HEK293 (cell line): ENCODE measurements at regions not wholly inside any gene's neighbourhood (a gene's known extent, or its start where the extent isn't known, plus 50 kb on each side); places are given as distances from the start of the nearest gene placed in this dataset.

ENCODE experiments used
- CTCF ChIA-PET: fragments of 350-600 bp; formaldehyde crosslinking; extraction: SDS; loops from one replicate; lab custom pipeline; 2021; ENCODE audit warnings: antibody characterized with exemption; lab: Yijun Ruan, JAX
- POLR2A ChIA-PET: fragments of 300-600 bp; formaldehyde crosslinking; extraction: SDS; loops from one replicate; lab custom pipeline; 2020; ENCODE audit warnings: antibody characterized with exemption, inconsistent platforms; lab: Yijun Ruan, JAX
- H3K27ac ChIP-seq: fragments of 200-500 bp; sonication (Bioruptor generic); 2 replicates; pipeline ENCODE4 v1.5.1; 2014; ENCODE audit warnings: low read depth, low read length, control low read depth, inconsistent platforms; ENCODE audit errors: extremely low read depth
- H3K36me3 ChIP-seq, 2 experiments: fragments of 200-500 bp in 1 of 2; sonication (Bioruptor generic) in 1 of 2; 1 replicate in 1 of 2; 2 replicates in 1 of 2; pipeline ENCODE4 v1.5.1; 2014 to 2017; ENCODE audit warnings: inconsistent platforms in 2 of 2, low read length in 2 of 2; ENCODE audit not compliant: control insufficient read depth in 2 of 2, insufficient read depth in 1 of 2
- H3K4me1 ChIP-seq: fragments of 200-500 bp; sonication (Bioruptor generic); 2 replicates; pipeline ENCODE4 v1.5.1; 2014; ENCODE audit warnings: mild to moderate bottlenecking, low read length, inconsistent platforms; ENCODE audit not compliant: control insufficient read depth, insufficient read depth
- H3K4me3 ChIP-seq: 2 replicates; pipeline ENCODE4 v1.5.1; 2011; ENCODE audit warnings: low read depth, mild to moderate bottlenecking, control low read depth, low read length, moderate library complexity
- H3K9me3 ChIP-seq: fragments of 200-500 bp; sonication (Bioruptor generic); 2 replicates; pipeline ENCODE4 v1.5.1; 2014; ENCODE audit warnings: low read depth, low read length, inconsistent platforms; ENCODE audit not compliant: control insufficient read depth, insufficient read depth
- KLF1 ChIP-seq: fragments of 450-650 bp; formaldehyde crosslinking; IDR thresholded peaks from 2 replicates; pipeline ENCODE4 v1.5.1; 2016; ENCODE audit warnings: missing biosample characterization, missing genetic modification characterization
- KLF16 ChIP-seq: fragments of 450-650 bp; formaldehyde crosslinking; IDR thresholded peaks from 2 replicates; pipeline ENCODE4 v1.5.1; 2017; ENCODE audit warnings: missing biosample characterization, missing genetic modification characterization
- MEIS1 ChIP-seq: sonication (generic); formaldehyde crosslinking; IDR thresholded peaks from 2 replicates; pipeline ENCODE4 v1.8.1; 2022; ENCODE audit warnings: missing genetic modification reagents, mild to moderate bottlenecking, borderline replicate concordance
- PRDM2 ChIP-seq: fragments of 450-650 bp; formaldehyde crosslinking; IDR thresholded peaks from 2 replicates; pipeline ENCODE4 v1.5.1; 2016; ENCODE audit warnings: missing biosample characterization, missing genetic modification characterization, borderline replicate concordance
- SP3 ChIP-seq: fragments of 450-650 bp; formaldehyde crosslinking; IDR thresholded peaks from 2 replicates; pipeline ENCODE4 v1.5.1; 2016; ENCODE audit warnings: missing biosample characterization, missing genetic modification characterization
- ZBTB1 ChIP-seq: fragments of 450-650 bp; formaldehyde crosslinking; IDR thresholded peaks from 2 replicates; pipeline ENCODE4 v1.5.1; 2016; ENCODE audit warnings: missing biosample characterization, missing genetic modification characterization
- ZBTB21 ChIP-seq: fragments of 450-650 bp; formaldehyde crosslinking; IDR thresholded peaks from 2 replicates; pipeline ENCODE4 v1.5.1; 2017; ENCODE audit warnings: missing biosample characterization, missing genetic modification characterization
- ZBTB26 ChIP-seq: fragments of 450-650 bp; formaldehyde crosslinking; optimal IDR thresholded peaks from 2 replicates; pipeline ENCODE3; 2016; ENCODE audit warnings: missing biosample characterization, mild to moderate bottlenecking, missing genetic modification characterization
- ZBTB6 ChIP-seq: fragments of 450-650 bp; formaldehyde crosslinking; IDR thresholded peaks from 2 replicates; pipeline ENCODE4 v1.5.1; 2017; ENCODE audit warnings: missing biosample characterization, missing genetic modification characterization
- ZFP3 ChIP-seq: fragments of 450-650 bp; formaldehyde crosslinking; IDR thresholded peaks from 2 replicates; pipeline ENCODE4 v1.5.1; 2016; ENCODE audit warnings: low read depth, missing biosample characterization, missing genetic modification characterization
- ZNF112 ChIP-seq: fragments of 450-650 bp; formaldehyde crosslinking; IDR thresholded peaks from 2 replicates; pipeline ENCODE4 v1.5.0; 2017; ENCODE audit warnings: missing biosample characterization, missing genetic modification characterization
- ZNF133 ChIP-seq: fragments of 450-650 bp; formaldehyde crosslinking; IDR thresholded peaks from 2 replicates; pipeline ENCODE4 v1.5.1; 2016; ENCODE audit warnings: missing biosample characterization, missing genetic modification characterization
- ZNF2 ChIP-seq: fragments of 450-650 bp; formaldehyde crosslinking; IDR thresholded peaks from 2 replicates; pipeline ENCODE4 v1.5.1; 2016; ENCODE audit warnings: missing biosample characterization, missing genetic modification characterization
- ZNF23 ChIP-seq: fragments of 450-650 bp; formaldehyde crosslinking; IDR thresholded peaks from 2 replicates; pipeline ENCODE4 v1.5.1; 2016; ENCODE audit warnings: missing biosample characterization, missing genetic modification characterization, borderline replicate concordance
- ZNF274 ChIP-seq, 2 experiments: fragments of 200-500 bp in 1 of 2; fragments of 450-650 bp in 1 of 2; sonication (Bioruptor generic) in 1 of 2; formaldehyde crosslinking in 1 of 2; IDR thresholded peaks; 2 replicates each; pipeline versions ENCODE4 v1.5.1 to v1.6.1; 2014 to 2016; ENCODE audit warnings: borderline replicate concordance in 1 of 2, inconsistent platforms in 1 of 2, low read length in 1 of 2, missing biosample characterization in 1 of 2, missing genetic modification characterization in 1 of 2
- ZNF280D ChIP-seq: fragments of 450-650 bp; formaldehyde crosslinking; IDR thresholded peaks from 2 replicates; pipeline ENCODE4 v1.5.1; 2016; ENCODE audit warnings: missing biosample characterization, missing genetic modification characterization
- ZNF302 ChIP-seq: fragments of 450-650 bp; formaldehyde crosslinking; IDR thresholded peaks from 2 replicates; pipeline ENCODE4 v1.5.1; 2016; ENCODE audit warnings: missing biosample characterization, missing genetic modification characterization, low read depth
- ZNF335 ChIP-seq: fragments of 450-650 bp; formaldehyde crosslinking; conservative IDR thresholded peaks from 2 replicates; pipeline ENCODE4 v1.5.1; 2016; ENCODE audit warnings: missing biosample characterization, missing genetic modification characterization
- ZNF423 ChIP-seq: fragments of 450-650 bp; formaldehyde crosslinking; IDR thresholded peaks from 2 replicates; pipeline ENCODE4 v1.5.1; 2016; ENCODE audit warnings: missing biosample characterization, missing genetic modification characterization
- ZNF544 ChIP-seq: fragments of 450-650 bp; formaldehyde crosslinking; IDR thresholded peaks from 2 replicates; pipeline ENCODE4 v1.5.0; 2017; ENCODE audit warnings: missing biosample characterization, missing genetic modification characterization
- ZNF585B ChIP-seq: fragments of 450-650 bp; formaldehyde crosslinking; IDR thresholded peaks from 2 replicates; pipeline ENCODE4 v1.5.1; 2016; ENCODE audit warnings: missing biosample characterization, missing genetic modification characterization
- ZNF624 ChIP-seq: fragments of 450-650 bp; formaldehyde crosslinking; IDR thresholded peaks from 2 replicates; pipeline ENCODE4 v1.5.1; 2017; ENCODE audit warnings: missing biosample characterization, missing genetic modification characterization
- ZNF629 ChIP-seq: fragments of 450-650 bp; formaldehyde crosslinking; IDR thresholded peaks from 2 replicates; pipeline ENCODE4 v1.5.1; 2017; ENCODE audit warnings: missing biosample characterization, missing genetic modification characterization

GRCh38 chr7:16241017-16241416 lies 180.3 kb downstream of the CRPPA start (continued):
- TF ChIP-seq ZNF423 (tag by site-specific recombination), result no peak
- TF ChIP-seq ZBTB1 (tag by site-specific recombination), result no peak
- TF ChIP-seq KLF16 (tag by site-specific recombination), result no peak
- no peak for TF ChIP-seq ZNF2 (tag by site-specific recombination)

GRCh38 chr7:16236381-16236780 lies 185.0 kb downstream of the CRPPA start:
- Histone ChIP-seq H3K4me3 (no peak overlapping the region), H3K4me1 (no peaks in the 10 kb centered on the region), H3K36me3 (no peaks in the 10 kb centered on the region), H3K9me3 (no peaks in the 10 kb centered on the region), H3K27ac (no peak overlapping the region)
- ChIA-PET POLR2A (no interaction called here), CTCF (interaction anchor here (0.8 to 1.1 kb wide), 2 partner anchors 40 to 328 kb away, joined by 3 read pairs; no protein-coding TSS in a partner anchor)
- TF ChIP-seq ZBTB21 (tag by site-specific recombination) (no peak), ZNF274 (IDR thresholded peaks at IDR 0.05; ENCODE audit: low read length) (no peak), ZNF274 (tag by site-specific recombination; IDR thresholded peaks at IDR 0.05; ENCODE audit: borderline replicate concordance) (no peak), SP3 (tag by site-specific recombination) (no peak), ZNF280D (tag by site-specific recombination) (no peak), ZNF112 (tag by site-specific recombination) (no peak), MEIS1 (no peak), ZFP3 (tag by site-specific recombination) (no peak), ZBTB26 (no peak), ZNF23 (no peak), ZNF585B (tag by site-specific recombination) (no peak), ZNF624 (no peak), ZBTB6 (tag by site-specific recombination) (no peak), ZNF544 (tag by site-specific recombination) (no peak), ZNF629 (tag by site-specific recombination) (no peak), ZNF302 (no peak), PRDM2 (no peak), ZNF335 (tag by site-specific recombination) (no peak), ZNF133 (no peak), KLF1 (tag by site-specific recombination) (no peak)
